Common myeloid progenitor, CD34-positive (primary cell): ENCODE measurements at regions not wholly inside any gene's neighbourhood (a gene's known extent, or its start where the extent isn't known, plus 50 kb on each side); places are given as distances from the start of the nearest gene placed in this dataset.
"Not testable (repeated sequence)": the region's sequence is repeated elsewhere in the genome, so short reads cannot be mapped to it uniquely, and the experiment has no call there.

Source experiments
- CTCF ChIA-PET: fragments of 350-600 bp; sonication (Branson Sonifier 250); formaldehyde crosslinking; loops from one replicate; lab custom pipeline; 2021; ENCODE audit warnings: antibody characterized with exemption; lab: Charles Lee
- POLR2A ChIA-PET: fragments of 350-600 bp; sonication (Branson Sonifier 250); formaldehyde crosslinking; loops from one replicate; lab custom pipeline; 2021; ENCODE audit warnings: antibody characterized with exemption; lab: Charles Lee
- DNase-seq, 3 donors: peaks; one replicate each; pipeline versions ENCODE4 v3.0.0 to v3.0.0-alpha.2; 2013
- H3K27ac ChIP-seq, 2 experiments: 1 replicate in 1 of 2; 2 replicates in 1 of 2; pipeline ENCODE4 v1.7.0; 2013; ENCODE audit warnings: inconsistent platforms in 2 of 2, low read length in 2 of 2, mild to moderate bottlenecking in 2 of 2, low read depth in 1 of 2, moderate library complexity in 1 of 2; ENCODE audit not compliant: severe bottlenecking in 2 of 2, insufficient read depth in 1 of 2, poor library complexity in 1 of 2
- H3K27me3 ChIP-seq, 5 experiments: replicated peaks in 2 of 5; 1 replicate in 3 of 5; 2 replicates in 2 of 5; pipeline versions ENCODE4 v1.6.1 to v1.7.0; 2013; ENCODE audit warnings: low read length in 4 of 5, mild to moderate bottlenecking in 2 of 5, moderate library complexity in 2 of 5, inconsistent platforms in 1 of 5; ENCODE audit not compliant: insufficient read depth in 5 of 5, control insufficient read depth in 4 of 5
- H3K36me3 ChIP-seq, 4 experiments: 1 replicate in 2 of 4; 2 replicates in 2 of 4; pipeline versions ENCODE4 v1.6.1 to v1.7.0; 2013; ENCODE audit warnings: low read length in 3 of 4, control low read depth in 1 of 4, mild to moderate bottlenecking in 1 of 4; ENCODE audit not compliant: control insufficient read depth in 4 of 4, insufficient read depth in 4 of 4
- H3K4me1 ChIP-seq, 4 experiments: 1 replicate in 3 of 4; 2 replicates in 1 of 4; pipeline versions ENCODE4 v1.6.1 to v1.7.1; 2013; ENCODE audit warnings: low read length in 3 of 4, mild to moderate bottlenecking in 3 of 4, control low read depth in 1 of 4, inconsistent platforms in 1 of 4, moderate library complexity in 1 of 4; ENCODE audit not compliant: control insufficient read depth in 4 of 4, insufficient read depth in 4 of 4; ENCODE audit errors: control extremely low read depth in 1 of 4
- H3K4me3 ChIP-seq, 7 experiments: 1 replicate in 4 of 7; 2 replicates in 3 of 7; pipeline versions ENCODE4 v1.5.1 to v1.7.0; 2013; ENCODE audit warnings: mild to moderate bottlenecking in 7 of 7, low read length in 6 of 7, moderate library complexity in 6 of 7, inconsistent platforms in 2 of 7, low read depth in 2 of 7, control low read depth in 1 of 7; ENCODE audit not compliant: insufficient read depth in 4 of 7, control insufficient read depth in 1 of 7; ENCODE audit errors: extremely low read depth in 1 of 7
- H3K9me3 ChIP-seq, 5 experiments: 1 replicate in 4 of 5; 2 replicates in 1 of 5; pipeline versions ENCODE4 v1.6.1 to v1.7.1; 2013; ENCODE audit warnings: low read length in 4 of 5, mild to moderate bottlenecking in 2 of 5, inconsistent platforms in 1 of 5, low read depth in 1 of 5, moderate library complexity in 1 of 5; ENCODE audit not compliant: control insufficient read depth in 4 of 5, insufficient read depth in 2 of 5; ENCODE audit errors: control extremely low read depth in 1 of 5
- WGBS: methylation state at CpG from one replicate; pipeline ENCODE4 v1.1.5; 2013; ENCODE audit not compliant: insufficient coverage; 5-methylcytosine and 5-hydroxymethylcytosine counted together

- no peaks in the 10 kb centered on the region for H3K9me3 ChIP-seq
- H3K27me3 ChIP-seq: peaks cover 10 to 82% (median 16%) of the 10 kb centered on the region in 5 experiments
- POLR2A ChIA-PET: no interaction called here
- no peak overlapping the region for H3K4me3 ChIP-seq
- 48% methylated on average over 5 of the region's 9 CpGs for WGBS
- CTCF ChIA-PET: no interaction called here
- no peak overlapping the region for H3K27ac ChIP-seq
- no peaks in the 10 kb centered on the region for H3K36me3 ChIP-seq
- H3K4me1 ChIP-seq: no peaks in the 10 kb centered on the region
- DNase-seq: no peak
Measured at GRCh38 chr6:165837948-165838745, 175.1 kb upstream of the PDE10A start.

- H3K27ac ChIP-seq, CTCF ChIA-PET, H3K4me1 ChIP-seq, POLR2A ChIA-PET, H3K9me3 ChIP-seq, DNase-seq, H3K4me3 ChIP-seq, H3K36me3 ChIP-seq: not testable (repeated sequence)
- peaks cover 9 to 80% (median 18%) of the 10 kb centered on the region in 5 experiments for H3K27me3 ChIP-seq
- no CpG with 5 or more reads among the region's 4 CpGs for WGBS
Measured at GRCh38 chr6:165836648-165837047, 173.6 kb upstream of the PDE10A start.

GRCh38 chr6:165835410-165835851 is 172.4 kb upstream of the PDE10A start:
- no peak overlapping the region for H3K27ac ChIP-seq
- no peak overlapping the region for H3K4me3 ChIP-seq
- no peaks in the 10 kb centered on the region for H3K9me3 ChIP-seq
- POLR2A ChIA-PET: no interaction called here
- WGBS: 47% methylated on average over 12 of the region's 13 CpGs
- no peaks in the 10 kb centered on the region for H3K36me3 ChIP-seq
- CTCF ChIA-PET: no interaction called here
- H3K27me3 ChIP-seq: peaks cover 7 to 77% (median 18%) of the 10 kb centered on the region in 5 experiments
- peaks cover 0 to 5% (median 2%) of the 10 kb centered on the region in 4 experiments for H3K4me1 ChIP-seq
- DNase-seq: no peak

DNA sequence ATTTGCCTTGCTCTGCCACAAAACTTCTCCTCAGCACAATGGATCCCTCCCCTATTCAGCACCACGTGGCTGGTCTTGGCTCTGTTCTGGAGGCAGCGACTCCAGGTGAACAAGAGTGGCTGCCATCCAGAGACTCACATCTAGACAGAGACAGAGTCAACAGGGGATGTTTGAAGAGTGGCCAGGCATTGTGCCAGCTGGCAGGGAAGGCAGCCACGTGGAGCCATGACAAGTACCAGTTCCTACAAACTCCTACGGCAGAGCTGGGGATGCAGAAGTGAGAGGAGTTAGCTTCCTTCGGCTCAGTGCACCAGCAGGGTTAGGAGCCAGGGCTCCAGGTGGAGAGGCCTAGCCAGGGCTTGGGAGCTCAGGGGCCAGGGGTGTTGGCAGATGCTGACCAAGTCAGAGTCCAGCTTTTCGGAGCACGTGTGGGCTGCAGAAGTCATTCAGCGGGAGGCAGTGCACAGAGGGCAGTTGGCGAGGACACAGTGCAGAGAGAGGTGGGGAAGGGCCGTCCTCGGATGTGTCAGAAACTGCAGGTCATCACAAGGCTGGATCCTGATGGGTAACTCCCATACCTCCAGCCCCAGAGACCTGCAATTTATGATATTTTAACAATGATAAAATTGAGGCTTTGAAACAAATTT is 171.7 kb upstream of the PDE10A start:
- DNase-seq: no peak
- Histone ChIP-seq H3K27me3 (peaks cover 7 to 78% (median 18%) of the 10 kb centered on the region in 5 experiments), H3K4me1 (peaks cover 0 to 5% (median 2%) of the 10 kb centered on the region in 4 experiments), H3K9me3 (no peaks in the 10 kb centered on the region), H3K4me3 (no peak overlapping the region), H3K36me3 (no peaks in the 10 kb centered on the region), H3K27ac (no peak overlapping the region)
- WGBS: 62% methylated on average over 8 of the region's 11 CpGs
- ChIA-PET POLR2A (interaction anchor here (0.7 kb wide), 1 partner anchor 60 kb away, joined by 4 read pairs; no protein-coding TSS in a partner anchor), CTCF (no interaction called here)

DNA sequence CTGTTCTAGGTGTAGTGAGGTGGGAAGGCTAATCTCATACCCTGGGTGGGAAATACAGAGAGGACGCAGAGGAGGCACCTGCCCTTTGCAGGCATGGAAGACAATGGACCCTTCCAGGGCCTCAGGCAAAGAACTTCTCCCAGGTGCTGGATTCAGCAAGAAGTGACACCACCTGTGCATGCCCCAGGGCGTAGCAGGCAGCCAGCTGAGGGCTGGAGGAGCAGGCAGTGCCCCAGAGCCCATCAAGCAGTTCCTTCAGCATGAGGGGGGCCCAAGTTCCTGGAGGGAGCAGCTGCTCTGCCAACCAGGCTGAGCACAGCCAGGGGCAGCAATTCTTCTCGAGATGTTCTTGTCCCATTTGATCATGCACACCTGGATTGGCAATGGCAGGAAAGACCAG is 170.3 kb upstream of the PDE10A start:
- Histone ChIP-seq H3K27ac (no peak overlapping the region), H3K27me3 (peaks cover 3 to 79% (median 21%) of the 10 kb centered on the region in 5 experiments), H3K9me3 (peaks cover 0 to 1% (median 0%) of the 10 kb centered on the region in 5 experiments), H3K4me1 (peaks cover 0 to 5% (median 2%) of the 10 kb centered on the region in 4 experiments), H3K36me3 (no peaks in the 10 kb centered on the region), H3K4me3 (no peak overlapping the region)
- DNase-seq: no peak
- CTCF ChIA-PET: no interaction called here
- 90% methylated on average over 2 of the region's 3 CpGs for WGBS
- POLR2A ChIA-PET: no interaction called here

DNA sequence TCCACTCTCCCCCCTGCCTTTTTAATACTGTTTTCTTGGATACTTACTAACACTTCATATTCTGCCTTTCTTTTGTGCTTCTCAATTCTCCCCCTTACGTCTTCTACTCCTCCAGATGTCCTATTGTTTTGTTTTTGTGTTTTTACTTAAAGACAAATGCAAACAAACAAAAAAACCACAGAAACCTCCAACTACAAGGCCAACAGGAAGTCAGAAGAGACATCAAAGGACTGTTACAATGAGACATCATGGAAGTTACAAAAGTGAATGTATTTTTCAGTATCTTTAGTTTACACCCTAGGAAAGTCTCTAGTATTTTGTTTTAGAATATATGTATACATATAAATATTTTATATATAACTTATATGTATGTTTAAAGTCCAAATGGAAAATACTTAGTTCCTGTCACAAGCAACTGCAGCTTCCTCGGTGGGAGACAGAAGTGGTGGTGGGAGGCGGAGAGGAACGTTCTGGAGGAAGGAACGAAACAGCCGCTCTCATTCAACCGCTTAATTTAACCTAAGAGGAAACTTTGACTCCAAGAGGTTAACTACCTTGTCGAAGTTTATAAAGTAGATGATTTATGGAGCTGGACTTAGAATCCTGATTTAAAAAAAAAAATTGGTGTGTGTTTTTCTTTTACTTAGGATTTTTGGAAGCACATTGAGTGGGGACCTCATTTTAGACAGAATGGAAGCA is 168.9 kb upstream of the PDE10A start:
- peak in 1 of 3 donors; percentile 23 for DNase-seq
- H3K27me3 ChIP-seq: peaks cover 6 to 80% (median 21%) of the 10 kb centered on the region in 5 experiments
- no peak overlapping the region for H3K4me3 ChIP-seq
- ChIA-PET POLR2A (no interaction called here), CTCF (no interaction called here)
- H3K4me1 ChIP-seq: peaks cover 0 to 5% (median 2%) of the 10 kb centered on the region in 4 experiments
- H3K9me3 ChIP-seq: peaks cover 0 to 5% (median 0%) of the 10 kb centered on the region in 5 experiments
- H3K36me3 ChIP-seq: no peaks in the 10 kb centered on the region
- WGBS: no CpG with 5 or more reads among the region's 8 CpGs
- H3K27ac ChIP-seq: no peak overlapping the region
